Mesenteric fat pad (tissue), 1 donor: ENCODE measurements at regions not wholly inside any gene's neighbourhood (a gene's known extent, or its start where the extent isn't known, plus 50 kb on each side); places are given as distances from the start of the nearest gene placed in this dataset.
"Not testable (repeated sequence)": the region's sequence is repeated elsewhere in the genome, so short reads cannot be mapped to it uniquely, and the experiment has no call there.

ENCODE experiments used
- DNase-seq: peaks from one replicate; pipeline ENCODE4 v3.0.0-alpha.2; 2020; ENCODE audit warnings: low spot score
- donor health status: DM: yes; HTN: yes; CAD: no.

DNA sequence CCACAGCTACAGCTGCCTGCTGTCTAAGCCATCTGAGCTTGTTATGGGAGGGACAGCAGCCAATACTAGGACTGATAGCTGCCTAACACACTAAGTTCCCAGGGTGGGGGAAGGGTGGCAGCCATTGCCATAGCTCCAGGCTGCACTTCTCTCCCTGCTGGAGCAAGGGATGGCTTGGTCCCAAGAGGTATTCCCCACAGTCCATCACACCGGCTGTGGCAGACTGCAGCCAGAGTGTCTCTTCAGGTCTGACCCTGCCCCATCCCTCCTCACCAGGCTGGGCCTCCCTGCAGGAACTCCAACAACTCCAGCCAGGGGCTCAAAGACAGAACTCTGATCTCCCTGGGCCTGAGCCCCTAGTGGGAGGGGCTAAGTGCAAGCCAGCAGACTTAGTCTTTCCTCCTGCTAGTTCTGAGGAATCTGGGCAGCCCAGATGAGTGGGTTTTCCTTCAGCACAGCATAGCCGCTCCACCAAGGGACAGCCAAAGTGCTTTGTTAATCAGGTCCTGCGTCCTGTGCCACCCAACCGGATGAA is 632.1 kb downstream of the SOCS6 start:
- no peak for DNase-seq

DNA sequence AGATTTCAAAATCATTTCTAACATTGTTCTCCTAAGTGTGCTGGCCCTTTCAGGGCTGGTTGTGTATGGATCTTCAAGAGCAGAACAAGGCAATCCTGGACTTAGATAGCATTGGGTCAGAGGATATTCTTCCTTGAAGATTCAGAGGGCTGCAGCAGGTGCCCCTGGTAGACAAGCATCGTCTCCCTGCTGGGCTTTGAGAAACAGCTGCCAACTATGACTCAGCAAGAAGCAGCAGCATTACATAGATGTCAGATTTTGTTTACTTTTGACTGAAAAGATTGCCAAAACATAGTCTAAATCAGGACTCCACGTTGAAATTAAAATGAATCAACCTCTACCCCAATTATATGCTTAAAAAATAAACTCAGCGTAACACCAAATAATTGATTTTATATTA is 618.8 kb downstream of the SOCS6 start:
- no peak for DNase-seq

DNA sequence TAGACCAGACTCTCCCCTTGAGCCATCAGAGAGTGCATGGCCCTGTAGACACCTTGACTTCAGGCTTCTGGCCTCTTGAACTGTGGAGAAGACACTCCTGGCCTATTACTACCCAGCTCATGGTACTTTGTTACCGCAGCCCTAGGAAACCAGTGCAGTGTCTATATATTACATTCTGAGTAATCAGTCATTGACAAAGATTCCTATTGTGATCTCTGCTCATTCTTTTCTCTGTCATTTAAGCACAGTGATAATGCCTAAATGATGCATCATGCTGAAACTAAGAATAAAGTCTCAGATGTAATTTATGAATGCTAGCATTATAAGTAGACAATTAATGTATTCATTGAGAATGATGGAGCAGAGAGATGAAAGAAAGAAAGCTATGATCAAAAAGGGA is 603.5 kb downstream of the SOCS6 start:
- no peak for DNase-seq

DNA sequence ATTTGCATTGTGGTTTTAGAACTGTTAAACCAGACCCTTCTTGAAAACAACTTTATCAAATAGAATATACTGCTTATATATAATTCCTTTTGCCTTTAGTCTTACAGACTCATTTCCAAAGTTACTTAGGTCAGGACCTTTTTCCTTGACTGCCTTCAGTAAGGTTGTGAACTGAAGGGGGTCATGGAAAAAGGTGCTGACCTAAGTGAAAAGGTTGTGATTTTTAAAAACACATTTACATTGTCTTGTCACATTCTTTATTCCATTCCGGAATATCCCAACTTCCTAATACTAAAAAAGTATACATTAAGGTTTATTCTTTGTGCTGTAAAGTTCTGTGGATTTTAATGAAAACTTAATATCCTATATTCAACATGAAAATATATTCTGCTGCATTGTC is 581.4 kb downstream of the SOCS6 start:
- no peak for DNase-seq

GRCh38 chr18:70848329-70848728 is 559.5 kb downstream of the SOCS6 start:
- DNase-seq: no peak

- DNase-seq: no peak
Measured at GRCh38 chr18:70840649-70841048, 551.8 kb downstream of the SOCS6 start.

- DNase-seq: no peak
Measured at GRCh38 chr18:70827632-70828031, 538.8 kb downstream of the SOCS6 start.

DNA sequence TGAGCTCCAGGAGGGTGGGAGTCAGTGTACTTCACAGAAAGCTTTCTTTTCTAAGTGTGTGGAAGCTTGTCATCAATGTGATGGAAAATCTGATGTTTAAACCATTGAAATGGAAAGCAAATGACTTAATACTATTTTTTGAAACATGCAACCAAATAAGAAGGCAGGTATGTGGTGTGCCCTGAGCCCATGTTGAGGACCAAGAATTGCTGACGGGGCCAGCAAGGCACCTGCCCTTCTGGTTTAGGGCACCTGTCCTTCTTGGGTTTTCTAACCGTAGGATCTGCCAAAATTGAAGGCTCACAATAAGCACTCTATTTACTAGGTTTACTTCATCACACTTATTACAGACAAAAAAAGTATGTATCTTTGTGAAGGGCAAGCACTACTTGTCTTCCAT is 537.7 kb downstream of the SOCS6 start:
- no peak for DNase-seq

DNA sequence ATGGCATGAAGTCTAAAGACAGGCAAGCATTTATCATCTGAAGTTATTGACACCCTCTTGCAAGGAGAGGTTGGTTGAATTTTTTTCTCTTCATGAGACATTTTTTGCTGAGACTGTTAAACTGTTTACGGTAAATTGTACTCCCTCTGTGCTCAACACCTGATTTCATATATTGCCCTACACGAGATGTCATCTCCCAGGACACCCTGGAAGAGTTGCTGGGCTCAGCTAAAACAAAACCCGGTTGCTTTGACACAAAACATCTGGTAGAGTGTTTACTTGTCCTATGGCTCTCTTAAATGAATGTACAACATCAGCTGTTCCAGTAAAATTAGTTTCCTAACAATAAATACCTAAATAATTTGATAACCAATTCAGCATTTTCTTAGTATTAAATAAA is 533.8 kb downstream of the SOCS6 start:
- no peak for DNase-seq

- DNase-seq: no peak
Measured at GRCh38 chr18:70822117-70822516, 533.3 kb downstream of the SOCS6 start.

- no peak for DNase-seq
Measured at GRCh38 chr18:70808481-70809056, 519.7 kb downstream of the SOCS6 start.

DNA sequence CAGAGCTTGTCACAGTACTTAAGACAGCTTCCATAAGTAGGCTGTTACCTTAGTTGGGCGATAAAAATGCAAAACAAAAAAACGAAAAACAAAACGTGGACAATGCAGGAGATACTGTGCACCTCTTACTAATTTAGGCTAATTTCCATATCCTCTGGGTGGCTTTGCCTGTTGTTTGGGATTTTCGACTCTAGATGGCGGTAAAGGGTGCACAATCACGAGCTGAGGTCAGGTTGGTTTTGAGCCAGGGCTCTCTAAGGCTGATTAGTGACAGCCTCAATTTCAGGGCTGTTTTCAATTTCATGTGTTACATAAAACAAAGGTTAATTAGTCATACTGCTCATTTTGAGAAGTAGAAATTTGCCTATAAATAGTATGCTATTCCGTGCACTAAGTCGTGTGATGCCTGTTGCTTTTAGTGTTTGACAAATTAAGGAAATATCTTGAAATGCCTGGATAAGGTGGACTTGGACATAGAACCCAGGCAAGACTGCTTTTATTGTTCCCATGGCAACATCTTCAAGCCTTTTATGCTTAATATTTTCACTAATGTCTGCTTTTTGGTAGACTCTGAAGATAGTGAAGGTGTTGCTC is 493.1 kb downstream of the SOCS6 start:
- no peak for DNase-seq

- not testable (repeated sequence) for DNase-seq
Measured at GRCh38 chr18:70766254-70766653, 477.4 kb downstream of the SOCS6 start.

- no peak for DNase-seq
Measured at GRCh38 chr18:70762812-70763211, 474.0 kb downstream of the SOCS6 start.

DNA sequence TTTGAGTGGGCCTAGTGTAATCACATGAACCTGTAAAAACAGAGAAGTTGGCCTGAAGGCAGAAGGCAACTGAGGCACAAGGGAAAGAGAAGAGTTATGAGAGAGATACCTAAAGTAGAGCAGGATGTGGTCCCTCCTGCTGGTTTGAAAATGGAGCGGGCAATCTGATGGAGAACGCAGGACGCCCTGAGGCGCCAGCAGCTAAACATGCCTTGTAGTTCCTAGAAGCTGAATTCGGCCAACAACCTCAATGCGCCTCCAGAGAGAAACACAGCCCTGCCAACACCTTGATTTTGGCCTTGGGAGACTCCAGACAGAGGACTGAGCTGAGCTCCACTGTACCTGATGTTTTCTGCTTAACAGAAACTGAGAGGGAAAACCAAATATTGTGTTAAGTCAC is 469.9 kb downstream of the SOCS6 start:
- DNase-seq: no peak

DNA sequence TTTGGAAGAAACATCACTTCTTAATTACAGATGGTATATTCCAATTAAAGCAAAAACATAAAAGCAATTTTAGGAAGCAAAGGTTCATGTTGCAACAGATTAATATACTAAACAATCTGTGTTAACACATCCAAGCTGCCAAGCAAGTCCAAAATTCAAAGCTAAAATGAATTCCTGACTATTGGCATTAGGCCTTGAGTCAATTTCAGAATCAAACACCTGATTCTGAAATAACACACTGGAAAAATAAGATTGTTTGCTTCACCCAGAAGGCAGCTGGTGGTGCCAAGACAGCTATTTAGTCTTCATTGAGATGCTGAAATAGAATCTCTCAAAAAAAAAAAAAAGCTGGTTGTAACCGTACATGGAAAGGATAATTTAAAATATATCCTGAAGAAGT is 465.6 kb downstream of the SOCS6 start:
- DNase-seq: no peak

- no peak for DNase-seq
Measured at GRCh38 chr18:70732916-70733315, 444.1 kb downstream of the SOCS6 start.

- no peak for DNase-seq
Measured at GRCh38 chr18:70732188-70732587, 443.3 kb downstream of the SOCS6 start.

GRCh38 chr18:70720607-70721006 is 431.8 kb downstream of the SOCS6 start:
- DNase-seq: no peak

- DNase-seq: no peak
Measured at GRCh38 chr18:70709720-70710119, 420.9 kb downstream of the SOCS6 start.

DNA sequence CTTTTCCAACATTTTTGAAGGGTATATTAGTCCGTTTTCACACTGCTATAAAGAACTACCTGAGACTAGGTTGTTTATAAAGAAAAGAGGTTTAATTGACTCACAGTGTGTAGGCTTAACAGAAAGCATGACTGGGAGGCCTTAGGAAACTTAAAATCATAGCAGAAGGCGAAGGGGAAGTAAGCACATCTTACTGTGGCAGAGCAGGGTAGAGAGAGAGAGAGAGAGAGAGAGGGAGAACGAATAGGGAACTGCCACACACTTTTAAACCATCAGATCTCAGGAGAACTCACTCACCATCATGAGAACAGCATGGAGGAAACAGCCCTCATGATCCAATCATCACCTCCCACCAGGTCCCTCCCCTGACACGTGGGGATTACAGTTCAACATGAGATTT is 420.3 kb downstream of the SOCS6 start:
- DNase-seq: no peak

DNA sequence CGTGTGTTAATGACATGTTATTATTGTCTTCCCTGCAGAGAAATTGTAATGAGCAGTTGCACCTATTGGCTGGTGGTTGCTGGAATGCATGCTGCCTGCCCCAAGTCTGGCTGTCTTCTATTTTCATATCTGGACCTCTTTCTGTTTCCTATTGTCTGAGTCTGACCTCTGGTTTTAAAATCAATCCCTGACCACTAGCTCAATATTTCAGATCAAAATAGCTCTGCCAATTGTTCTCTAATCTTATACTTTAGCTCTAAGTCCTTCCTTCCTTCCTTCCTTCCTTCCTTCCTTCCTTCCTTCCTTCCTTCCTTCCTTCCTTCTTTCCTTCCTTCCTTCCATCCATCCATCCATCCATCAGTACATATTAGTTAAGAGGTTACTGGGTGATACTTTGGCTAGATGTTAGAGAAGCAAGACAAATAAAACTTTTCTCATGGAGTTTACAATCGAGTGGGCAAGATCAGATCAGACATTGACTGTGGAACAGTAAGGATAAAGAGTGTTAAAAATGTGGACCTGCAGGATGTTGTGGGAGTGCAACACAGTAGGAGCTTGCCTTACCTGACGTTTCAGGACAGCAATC is 417.1 kb downstream of the SOCS6 start:
- DNase-seq: no peak

- DNase-seq: no peak
Measured at GRCh38 chr18:70700496-70700895, 411.7 kb downstream of the SOCS6 start.
